Stimulated activated naive CD8-positive, alpha-beta T cell treated with anti-CD3 and anti-CD28 coated beads, Interleukin-15, Interleukin-2, amounts not matched to agents 100 ng/mL and 50 ng/mL, for 24 hours (primary cell): ENCODE measurements at regions not wholly inside any gene's neighbourhood (a gene's known extent, or its start where the extent isn't known, plus 50 kb on each side); places are given as distances from the start of the nearest gene placed in this dataset.

Source experiments
- H3K27ac Mint-ChIP-seq: one replicate; pipeline ENCODE4 v1.8.0; 2021; ENCODE audit warnings: mild to moderate bottlenecking, mixed read lengths
- H3K27me3 Mint-ChIP-seq: one replicate; pipeline ENCODE4 v1.8.0; 2021; ENCODE audit warnings: mixed read lengths
- H3K36me3 Mint-ChIP-seq: one replicate; pipeline ENCODE4 v1.8.0; 2021; ENCODE audit warnings: low read depth, mixed read lengths
- H3K4me1 Mint-ChIP-seq: one replicate; pipeline ENCODE4 v1.8.0; 2021; ENCODE audit warnings: low read depth, mixed read lengths
- H3K4me3 Mint-ChIP-seq: one replicate; pipeline ENCODE4 v1.8.0; 2021; ENCODE audit warnings: mild to moderate bottlenecking, mixed read lengths
- H3K9me3 Mint-ChIP-seq: one replicate; pipeline ENCODE4 v1.8.0; 2021; ENCODE audit warnings: mixed read lengths

- no peaks in the 10 kb centered on the region for H3K9me3 Mint-ChIP-seq
- no peak overlapping the region for H3K27ac Mint-ChIP-seq
- H3K36me3 Mint-ChIP-seq, result no peaks in the 10 kb centered on the region
- no peaks in the 10 kb centered on the region for H3K4me1 Mint-ChIP-seq
- H3K4me3 Mint-ChIP-seq, result no peak overlapping the region
- peaks cover 6% of the 10 kb centered on the region for H3K27me3 Mint-ChIP-seq
Measured at GRCh38 chr2:10993001-10993481, 81.3 kb downstream of the KCNF1 start.

GRCh38 chr2:10995366-10995970 lies 83.7 kb downstream of the KCNF1 start:
- Mint-ChIP-seq H3K4me3 (no peak overlapping the region), H3K27ac (no peak overlapping the region), H3K27me3 (peaks cover 6% of the 10 kb centered on the region), H3K4me1 (no peaks in the 10 kb centered on the region), H3K9me3 (no peaks in the 10 kb centered on the region), H3K36me3 (no peaks in the 10 kb centered on the region)

GRCh38 chr2:11004199-11004598 lies 92.5 kb downstream of the KCNF1 start:
- Mint-ChIP-seq H3K9me3 (no peaks in the 10 kb centered on the region), H3K27me3 (peaks cover 8% of the 10 kb centered on the region)

GRCh38 chr2:11005032-11005431 lies 93.3 kb downstream of the KCNF1 start:
- Mint-ChIP-seq H3K9me3 (peaks cover under 1% of the 10 kb centered on the region), H3K4me3 (no peak overlapping the region), H3K27ac (no peak overlapping the region), H3K27me3 (peaks cover 8% of the 10 kb centered on the region), H3K4me1 (no peaks in the 10 kb centered on the region), H3K36me3 (no peaks in the 10 kb centered on the region)

More at GRCh38 chr2:11004199-11004598, 92.5 kb downstream of the KCNF1 start:
- no peaks in the 10 kb centered on the region for H3K36me3 Mint-ChIP-seq
- H3K4me3 Mint-ChIP-seq, result no peak overlapping the region
- no peak overlapping the region for H3K27ac Mint-ChIP-seq
- H3K4me1 Mint-ChIP-seq, result no peaks in the 10 kb centered on the region

- Mint-ChIP-seq H3K36me3 (no peaks in the 10 kb centered on the region), H3K27ac (no peak overlapping the region), H3K27me3 (peaks cover 8% of the 10 kb centered on the region), H3K4me3 (no peak overlapping the region), H3K9me3 (peaks cover 10% of the 10 kb centered on the region), H3K4me1 (no peaks in the 10 kb centered on the region)
Measured at GRCh38 chr2:11006191-11006590, 94.5 kb downstream of the KCNF1 start.

- Mint-ChIP-seq H3K4me3 (no peak overlapping the region), H3K4me1 (no peaks in the 10 kb centered on the region), H3K9me3 (peaks cover 16% of the 10 kb centered on the region), H3K36me3 (no peaks in the 10 kb centered on the region), H3K27ac (no peak overlapping the region), H3K27me3 (peaks cover 3% of the 10 kb centered on the region)
Measured at GRCh38 chr2:11007331-11008264, 95.9 kb downstream of the KCNF1 start.

GRCh38 chr2:11008773-11009172 lies 97.0 kb downstream of the KCNF1 start:
- H3K4me1 Mint-ChIP-seq, result no peaks in the 10 kb centered on the region
- no peaks in the 10 kb centered on the region for H3K27me3 Mint-ChIP-seq
- no peak overlapping the region for H3K4me3 Mint-ChIP-seq
- H3K9me3 Mint-ChIP-seq, result peaks cover 16% of the 10 kb centered on the region
- no peak overlapping the region for H3K27ac Mint-ChIP-seq
- H3K36me3 Mint-ChIP-seq, result no peaks in the 10 kb centered on the region

- H3K36me3 Mint-ChIP-seq, result no peaks in the 10 kb centered on the region
- peaks cover 16% of the 10 kb centered on the region for H3K9me3 Mint-ChIP-seq
- H3K4me1 Mint-ChIP-seq, result no peaks in the 10 kb centered on the region
- H3K4me3 Mint-ChIP-seq, result no peak overlapping the region
- H3K27me3 Mint-ChIP-seq, result no peaks in the 10 kb centered on the region
- no peak overlapping the region for H3K27ac Mint-ChIP-seq
Measured at GRCh38 chr2:11009176-11009575, 97.4 kb downstream of the KCNF1 start.

GRCh38 chr2:11009891-11010290 lies 98.2 kb downstream of the KCNF1 start:
- Mint-ChIP-seq H3K27ac (no peak overlapping the region), H3K9me3 (peaks cover 16% of the 10 kb centered on the region), H3K36me3 (no peaks in the 10 kb centered on the region), H3K4me3 (no peak overlapping the region), H3K4me1 (no peaks in the 10 kb centered on the region), H3K27me3 (no peaks in the 10 kb centered on the region)

GRCh38 chr2:11011359-11011758 lies 99.6 kb downstream of the KCNF1 start:
- no peak overlapping the region for H3K4me3 Mint-ChIP-seq
- peaks cover 16% of the 10 kb centered on the region for H3K9me3 Mint-ChIP-seq
- H3K4me1 Mint-ChIP-seq, result no peaks in the 10 kb centered on the region
- H3K27ac Mint-ChIP-seq, result no peak overlapping the region
- H3K36me3 Mint-ChIP-seq, result no peaks in the 10 kb centered on the region
- H3K27me3 Mint-ChIP-seq, result peaks cover 4% of the 10 kb centered on the region

GRCh38 chr2:11012131-11012693 lies 100.5 kb downstream of the KCNF1 start:
- H3K4me3 Mint-ChIP-seq, result no peak overlapping the region
- no peaks in the 10 kb centered on the region for H3K36me3 Mint-ChIP-seq
- H3K9me3 Mint-ChIP-seq, result peaks cover 16% of the 10 kb centered on the region
- peaks cover 4% of the 10 kb centered on the region for H3K27me3 Mint-ChIP-seq
- no peaks in the 10 kb centered on the region for H3K4me1 Mint-ChIP-seq
- no peak overlapping the region for H3K27ac Mint-ChIP-seq

- peaks cover 16% of the 10 kb centered on the region for H3K9me3 Mint-ChIP-seq
- no peaks in the 10 kb centered on the region for H3K4me1 Mint-ChIP-seq
- no peak overlapping the region for H3K4me3 Mint-ChIP-seq
- no peak overlapping the region for H3K27ac Mint-ChIP-seq
- peaks cover 8% of the 10 kb centered on the region for H3K27me3 Mint-ChIP-seq
- H3K36me3 Mint-ChIP-seq, result no peaks in the 10 kb centered on the region
Measured at GRCh38 chr2:11013196-11013595, 101.5 kb downstream of the KCNF1 start.

GRCh38 chr2:11014026-11014425 lies 102.3 kb downstream of the KCNF1 start:
- H3K27ac Mint-ChIP-seq, result no peak overlapping the region
- peaks cover 16% of the 10 kb centered on the region for H3K9me3 Mint-ChIP-seq

GRCh38 chr2:11016735-11017388 lies 105.1 kb downstream of the KCNF1 start:
- Mint-ChIP-seq H3K27me3 (peaks cover 15% of the 10 kb centered on the region), H3K36me3 (no peaks in the 10 kb centered on the region)

More at GRCh38 chr2:11014026-11014425, 102.3 kb downstream of the KCNF1 start:
- Mint-ChIP-seq H3K4me3 (no peak overlapping the region), H3K36me3 (no peaks in the 10 kb centered on the region), H3K27me3 (peaks cover 8% of the 10 kb centered on the region), H3K4me1 (no peaks in the 10 kb centered on the region)

GRCh38 chr2:11017921-11018320 lies 106.2 kb downstream of the KCNF1 start:
- Mint-ChIP-seq H3K27ac (no peak overlapping the region), H3K9me3 (no peaks in the 10 kb centered on the region), H3K4me1 (no peaks in the 10 kb centered on the region), H3K4me3 (no peak overlapping the region), H3K27me3 (peaks cover 15% of the 10 kb centered on the region), H3K36me3 (no peaks in the 10 kb centered on the region)

More at GRCh38 chr2:11016735-11017388, 105.1 kb downstream of the KCNF1 start:
- H3K27ac Mint-ChIP-seq, result no peak overlapping the region
- H3K4me3 Mint-ChIP-seq, result no peak overlapping the region
- no peaks in the 10 kb centered on the region for H3K4me1 Mint-ChIP-seq
- H3K9me3 Mint-ChIP-seq, result no peaks in the 10 kb centered on the region
